NOMO-1 (cell line): ENCODE measurements at regions not wholly inside any gene's neighbourhood (a gene's known extent, or its start where the extent isn't known, plus 50 kb on each side); places are given as distances from the start of the nearest gene placed in this dataset.
"Not testable (repeated sequence)": the region's sequence is repeated elsewhere in the genome, so short reads cannot be mapped to it uniquely, and the experiment has no call there.

ENCODE experiments used
- DNase-seq, 2 experiments: peaks; one replicate each; lab custom pipeline; 2025; ENCODE audit not compliant: unreplicated experiment in 2 of 2; lab: John Stamatoyannopoulos, UW

DNA sequence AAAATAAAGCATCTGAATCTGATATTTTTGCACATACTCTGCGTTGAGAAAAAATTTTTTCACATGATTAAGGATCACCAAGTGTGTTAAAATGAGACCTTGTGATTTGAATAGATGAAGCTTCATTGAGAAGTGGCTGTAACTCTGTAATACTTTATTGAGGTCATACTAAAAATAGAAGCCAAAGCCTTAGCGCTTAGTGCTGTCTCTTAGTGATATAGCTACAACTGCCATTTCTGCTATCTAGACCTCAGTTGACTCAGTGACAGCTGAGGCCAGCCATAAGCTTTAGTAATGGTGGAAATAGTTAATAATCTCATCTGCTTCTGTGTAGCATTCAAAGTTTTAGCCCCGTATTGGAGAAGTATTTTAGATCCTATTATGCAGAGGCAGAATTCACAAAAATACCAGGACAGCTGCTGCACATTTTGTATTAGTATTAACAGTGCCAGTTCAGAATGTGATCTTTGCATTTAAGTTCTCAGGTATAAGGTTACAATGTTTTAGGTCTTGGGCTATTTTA, 107.4 kb upstream of the SGCD start:
- DNase-seq = no peak

DNA sequence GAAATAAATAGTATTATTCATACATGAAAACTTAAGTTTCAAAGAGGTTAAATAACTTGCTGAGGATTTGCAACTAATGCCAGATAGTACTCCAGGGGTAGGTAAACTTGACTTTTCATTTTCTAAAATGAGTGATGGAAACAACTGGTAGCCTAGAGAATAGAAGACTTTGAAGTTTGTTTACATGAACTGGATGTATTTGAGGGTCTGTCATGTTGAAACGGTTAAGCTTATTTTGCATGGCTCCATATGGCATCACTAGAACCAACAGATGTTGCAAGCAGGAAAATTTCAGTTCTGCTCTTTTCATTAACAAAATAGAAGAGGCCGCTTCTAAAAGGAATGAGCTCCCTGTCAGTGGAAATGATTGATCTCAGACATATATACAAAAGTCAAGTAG, 105.1 kb upstream of the SGCD start:
- no peak for DNase-seq

DNA sequence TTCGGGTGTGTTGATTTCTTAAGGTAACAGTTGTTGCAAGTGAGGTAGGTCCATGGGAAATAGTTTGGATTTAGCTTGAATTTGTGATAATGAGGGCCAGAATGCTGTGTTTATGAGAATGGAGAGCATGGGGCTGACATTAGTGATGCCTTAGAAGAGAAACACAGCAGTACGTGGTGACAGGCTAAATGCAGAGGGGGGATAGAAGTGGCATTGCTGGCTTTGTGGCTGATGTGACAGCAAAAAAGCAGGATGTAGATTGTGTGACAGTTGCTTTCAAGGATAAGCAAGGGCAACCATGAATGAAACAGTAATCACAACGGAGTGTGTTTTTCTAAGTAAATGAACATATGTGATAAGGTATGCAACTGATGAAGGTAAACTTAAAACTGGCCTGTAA, 103.4 kb upstream of the SGCD start:
- DNase-seq = no peak

DNA sequence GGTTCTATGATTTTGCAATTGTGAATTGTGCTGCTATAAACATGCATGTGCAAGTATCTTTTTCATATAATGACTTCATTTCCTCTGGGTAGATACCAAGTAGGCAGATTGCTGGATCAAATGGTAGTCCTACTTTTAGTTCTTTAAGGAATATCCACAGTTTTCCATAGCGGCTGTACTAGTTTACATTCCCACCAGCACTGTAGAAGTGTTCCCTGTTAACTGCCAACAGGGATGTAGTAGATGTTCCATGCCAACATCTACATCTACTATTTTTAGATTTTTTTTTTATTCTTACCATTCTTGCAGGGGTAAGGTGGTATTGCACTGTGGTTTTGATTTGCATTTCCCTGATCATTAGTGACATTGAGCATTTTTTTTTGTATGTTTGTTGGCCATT, 100.5 kb upstream of the SGCD start:
- not testable (repeated sequence) for DNase-seq

DNA sequence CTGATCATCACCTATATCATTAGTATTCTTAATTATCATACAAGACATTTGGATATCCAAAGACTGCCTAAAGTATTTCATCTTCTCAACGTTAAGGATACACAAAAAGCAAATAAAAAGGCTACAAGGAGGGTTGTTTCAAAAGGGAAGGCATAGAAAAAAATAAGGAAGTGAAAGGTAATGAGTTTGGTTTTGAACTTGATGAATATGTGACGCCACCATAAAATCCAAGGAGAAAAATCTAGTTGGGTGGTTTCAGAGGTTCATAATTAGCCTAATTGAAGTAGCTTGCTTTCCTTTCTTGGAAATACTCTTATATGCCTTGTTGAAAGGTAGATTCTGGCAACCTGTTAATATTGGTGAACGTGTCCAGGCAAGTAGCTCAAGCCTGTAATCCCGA, 96.1 kb upstream of the SGCD start:
- DNase-seq = peak in 1 of 2 experiments; percentile 9

DNA sequence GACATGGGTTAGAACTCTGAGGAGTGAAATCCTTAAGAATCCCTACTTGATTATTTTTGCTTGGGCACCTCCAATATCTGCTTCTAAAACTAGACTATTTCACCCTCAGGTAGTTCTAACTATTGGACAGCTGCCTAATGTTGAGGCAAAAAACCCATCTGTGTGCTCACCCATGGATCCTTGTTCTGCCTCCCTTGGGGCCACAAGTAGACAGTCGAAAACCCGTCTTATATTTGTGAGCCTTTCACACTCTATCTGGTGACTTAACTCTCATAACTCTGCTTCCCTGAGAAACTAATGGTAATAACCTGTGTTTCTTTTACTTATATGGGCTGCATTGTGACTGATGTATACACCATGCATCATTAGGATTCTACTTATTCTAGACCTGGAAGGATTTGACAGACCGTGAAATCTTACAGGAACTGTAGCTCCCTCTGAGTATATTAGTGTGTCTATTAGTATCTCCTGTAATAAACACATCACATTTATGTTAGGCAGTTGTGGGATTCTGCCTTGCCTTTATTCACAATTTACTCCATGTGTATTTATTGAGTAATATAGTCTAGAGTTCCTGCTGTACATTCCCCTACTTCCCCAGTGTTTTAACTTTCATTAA, 94.6 kb upstream of the SGCD start:
- no peak for DNase-seq

DNA sequence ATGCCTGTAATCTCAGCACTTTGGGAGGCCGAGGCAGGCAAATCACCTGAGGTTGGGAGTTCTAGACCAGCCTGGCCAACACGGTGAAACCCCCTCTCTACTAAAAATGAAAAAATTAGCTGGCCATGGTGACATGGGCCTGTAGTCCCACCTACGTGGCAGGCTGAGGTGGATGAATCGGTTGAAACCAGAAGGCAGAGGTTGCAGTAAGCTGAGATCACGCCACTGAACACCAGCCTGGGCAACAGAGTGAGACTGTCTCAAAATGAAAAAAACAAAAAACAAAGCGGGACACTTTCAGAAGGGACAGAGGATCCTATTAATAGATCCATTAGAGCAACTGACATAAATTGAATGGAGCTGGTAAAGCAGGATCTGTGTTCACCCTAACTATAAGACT, 89.6 kb upstream of the SGCD start:
- no peak for DNase-seq

DNA sequence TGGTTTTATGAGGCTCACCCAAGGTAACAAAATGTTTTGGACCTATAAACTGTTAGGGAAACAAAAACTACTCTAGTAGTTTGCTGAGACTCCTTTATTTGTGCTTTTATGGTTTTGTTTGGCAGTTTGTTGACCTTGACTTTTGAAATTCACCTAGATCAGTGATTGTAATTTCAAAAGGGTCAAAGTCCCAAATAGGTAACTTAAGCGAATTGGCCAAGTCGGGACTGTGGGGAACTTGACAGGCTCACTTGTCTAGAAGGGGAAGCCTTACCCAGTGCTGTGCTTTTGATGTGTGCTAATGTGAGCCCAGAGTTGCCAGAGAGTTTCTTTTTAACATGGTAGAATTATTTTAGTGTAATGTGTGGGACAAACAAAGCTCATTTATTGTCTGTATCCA, 87.2 kb upstream of the SGCD start:
- no peak for DNase-seq

DNA sequence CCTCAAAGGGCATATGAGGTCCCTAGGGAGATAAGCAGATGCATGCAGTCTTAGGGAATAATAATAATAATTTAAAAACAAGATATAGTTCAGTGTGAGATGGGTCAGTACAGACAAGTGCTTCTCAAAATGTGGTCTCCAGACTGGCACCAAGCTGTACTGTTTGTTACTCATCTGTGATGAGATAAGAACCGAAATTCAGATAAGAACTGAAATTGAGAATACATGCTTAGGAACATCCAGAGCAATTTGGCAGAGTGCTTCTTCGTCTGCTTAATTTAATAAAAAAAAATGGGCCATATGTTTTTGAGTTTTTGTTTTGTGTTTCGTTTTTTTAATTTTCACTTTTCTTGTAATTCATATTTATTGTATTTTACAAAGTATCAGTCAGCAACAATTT, 86.5 kb upstream of the SGCD start:
- no peak for DNase-seq

DNA sequence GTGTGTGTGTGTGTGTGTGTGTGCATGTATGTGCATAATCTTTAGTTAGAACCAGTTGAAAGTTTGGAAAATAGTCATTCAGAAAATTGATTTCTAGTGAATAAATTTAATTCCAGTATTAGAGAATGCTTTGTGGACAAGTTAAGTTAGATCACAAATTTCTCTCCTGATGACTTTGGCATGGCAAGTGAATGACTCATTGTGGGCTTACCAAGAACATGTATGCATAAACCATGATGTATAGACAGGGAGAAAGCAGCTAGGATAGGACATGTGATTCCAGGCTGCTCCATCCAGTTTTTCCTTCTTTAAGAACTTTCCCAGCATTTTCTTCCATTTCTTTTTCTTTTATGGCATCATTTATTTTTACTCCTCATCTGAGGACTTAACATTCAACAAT, 85.7 kb upstream of the SGCD start:
- no peak for DNase-seq

DNA sequence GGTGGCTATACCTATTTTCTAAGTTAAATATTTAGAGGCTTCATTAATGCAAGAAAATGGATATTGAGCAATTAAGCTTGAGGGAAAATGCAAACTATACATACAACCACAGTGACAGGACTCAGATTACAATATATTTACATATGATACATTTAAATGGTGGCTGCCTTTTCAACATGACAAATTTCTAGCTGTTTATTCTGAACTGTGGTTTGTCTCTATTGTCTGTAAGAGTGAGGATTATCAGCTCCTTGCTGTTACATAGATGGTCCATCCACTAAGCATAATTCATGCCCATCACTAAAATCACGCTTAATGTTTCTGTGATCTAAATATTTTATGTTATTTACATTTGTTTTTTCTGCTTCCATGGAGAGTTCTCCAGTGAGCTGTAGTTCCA, 81.1 kb upstream of the SGCD start:
- DNase-seq = no peak

DNA sequence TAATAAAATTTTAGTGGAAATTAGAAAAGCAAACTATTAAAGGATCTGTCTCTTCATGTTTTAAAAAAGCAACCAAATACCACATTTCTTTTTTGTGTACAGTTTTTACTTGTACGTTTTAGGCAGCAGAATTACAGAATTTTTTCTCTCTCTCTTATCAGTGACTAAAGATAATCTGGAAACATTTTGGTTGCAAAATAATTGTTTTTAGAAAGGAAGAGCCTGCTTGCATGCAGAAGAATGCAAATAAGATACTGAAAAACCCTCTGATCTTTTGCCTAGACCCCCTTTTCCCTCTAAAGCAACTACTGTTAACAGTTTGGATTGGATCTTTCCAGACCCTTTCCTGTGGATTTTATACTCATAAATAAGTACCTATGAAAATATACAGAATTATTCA, 75.9 kb upstream of the SGCD start:
- DNase-seq = no peak

DNA sequence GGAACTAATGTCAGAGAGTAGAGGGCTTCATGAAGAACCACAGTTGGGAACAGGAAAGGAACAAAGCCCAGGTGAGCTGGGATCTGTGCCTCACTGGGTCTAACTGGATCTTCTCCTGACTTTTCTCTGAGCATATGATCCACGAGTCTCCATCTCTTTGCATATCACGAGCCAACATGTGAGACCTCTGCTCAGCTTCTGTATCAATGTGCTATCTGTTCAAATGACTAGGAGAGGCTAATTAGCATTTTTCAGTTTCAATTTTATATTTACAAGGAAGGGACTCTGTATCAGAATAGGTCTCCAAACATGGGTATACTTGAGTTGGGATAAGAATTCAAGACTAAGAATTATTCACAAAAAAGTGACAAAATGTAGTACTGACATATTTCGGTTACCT, 73.8 kb upstream of the SGCD start:
- no peak for DNase-seq

DNA sequence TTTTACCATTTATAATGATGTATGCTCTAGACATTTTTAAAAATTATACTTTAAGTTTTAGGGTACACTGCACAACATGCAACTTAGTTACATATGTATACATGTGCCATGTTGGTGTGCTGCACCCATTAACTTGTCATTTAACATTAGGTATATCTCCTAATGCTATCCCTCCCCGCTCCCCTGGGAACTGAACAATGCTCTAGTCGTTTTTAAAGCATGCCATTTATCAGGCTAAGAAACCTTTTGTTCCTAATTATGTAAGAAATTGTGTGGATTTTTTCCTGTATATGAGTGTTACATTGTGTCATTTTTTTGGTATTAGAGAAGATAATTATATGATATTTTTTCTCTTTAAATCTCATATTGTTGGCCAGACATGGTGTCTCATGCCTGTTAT, 72.8 kb upstream of the SGCD start:
- DNase-seq = no peak

DNA sequence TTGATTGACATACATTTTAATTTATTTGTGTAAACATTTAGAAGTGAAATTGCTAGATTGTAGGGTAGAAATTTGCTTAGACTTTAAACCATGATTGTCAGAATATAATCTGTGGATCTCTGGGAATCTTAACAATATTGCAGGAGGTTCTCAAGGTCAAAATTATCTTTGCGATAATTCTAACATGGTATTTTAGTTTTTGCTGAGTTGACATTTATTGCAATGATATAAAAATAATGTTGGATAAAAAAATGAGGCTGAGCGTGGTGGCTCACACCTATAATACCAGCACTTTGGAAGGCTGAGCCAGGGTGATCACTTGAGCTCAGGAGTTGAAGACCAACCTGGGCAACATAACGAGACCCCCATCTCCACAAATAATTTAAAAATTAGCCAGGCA, 70.3 kb upstream of the SGCD start:
- DNase-seq = no peak

DNA sequence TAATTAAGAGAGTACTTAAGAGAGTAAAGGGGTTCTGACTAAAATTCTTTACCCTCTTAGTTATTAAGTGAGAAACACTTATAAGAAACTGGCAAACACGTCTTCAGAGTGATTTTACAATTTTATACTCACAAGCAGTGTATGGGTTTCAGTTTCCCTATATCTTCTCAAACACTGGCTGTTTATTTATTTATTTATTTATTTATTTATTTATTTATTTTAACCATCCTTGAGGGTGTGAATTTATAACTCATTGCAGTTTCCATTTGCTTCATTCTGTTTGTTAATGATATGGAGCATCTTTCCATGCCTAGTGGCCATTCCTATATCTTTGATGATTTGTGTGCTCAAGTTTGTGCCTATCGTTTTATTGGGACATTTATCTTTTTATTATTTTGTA, 68.0 kb upstream of the SGCD start:
- no peak for DNase-seq

DNA sequence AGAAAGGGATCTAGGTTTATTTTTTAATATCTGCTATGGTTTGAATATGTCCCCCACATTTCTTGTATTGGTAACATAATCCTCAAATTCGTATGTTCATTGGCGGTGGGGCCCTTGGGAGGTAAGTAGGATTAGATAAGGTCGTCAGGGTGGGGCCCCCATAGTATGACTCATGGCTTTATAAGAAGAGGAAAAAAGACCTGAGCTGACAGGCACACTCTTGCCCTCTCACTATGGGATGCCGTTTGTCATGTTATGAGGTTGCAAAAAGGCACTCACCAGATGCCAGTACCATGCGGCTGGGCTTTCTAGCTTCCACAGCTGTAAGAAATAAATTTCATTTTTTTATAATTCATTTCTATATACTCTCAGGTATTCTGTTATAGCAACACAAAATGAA, 67.3 kb upstream of the SGCD start:
- no peak for DNase-seq

DNA sequence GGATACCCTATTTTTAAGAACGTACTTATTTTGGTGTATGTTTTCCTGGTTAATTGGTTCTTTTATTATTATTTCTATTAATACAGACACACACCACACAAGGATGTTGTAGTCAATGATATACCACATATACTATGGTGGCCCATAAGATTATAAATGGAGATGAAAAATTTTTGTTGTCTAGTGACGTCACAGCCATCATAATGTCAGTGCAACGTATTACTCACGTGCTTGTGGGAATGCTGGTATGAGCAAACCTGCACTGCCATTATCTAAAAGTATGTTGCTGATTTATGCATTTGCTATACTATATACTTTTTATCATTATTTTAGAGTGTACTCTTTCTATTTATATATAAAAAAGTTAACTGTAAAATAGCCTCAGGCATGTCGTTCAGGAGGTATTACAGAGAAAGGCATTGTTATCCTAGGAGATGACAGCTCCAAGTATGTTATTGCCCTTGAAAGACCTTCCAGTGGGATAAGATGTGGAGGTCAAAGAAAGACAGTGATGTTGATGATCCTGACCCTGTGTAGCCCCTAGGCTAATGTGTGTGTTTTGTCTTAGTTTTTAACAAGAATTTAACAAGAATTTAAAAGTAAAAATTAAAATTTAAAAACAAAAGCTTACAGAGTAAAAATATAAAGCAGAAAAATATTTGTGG, 65.6 kb upstream of the SGCD start:
- DNase-seq = no peak

DNA sequence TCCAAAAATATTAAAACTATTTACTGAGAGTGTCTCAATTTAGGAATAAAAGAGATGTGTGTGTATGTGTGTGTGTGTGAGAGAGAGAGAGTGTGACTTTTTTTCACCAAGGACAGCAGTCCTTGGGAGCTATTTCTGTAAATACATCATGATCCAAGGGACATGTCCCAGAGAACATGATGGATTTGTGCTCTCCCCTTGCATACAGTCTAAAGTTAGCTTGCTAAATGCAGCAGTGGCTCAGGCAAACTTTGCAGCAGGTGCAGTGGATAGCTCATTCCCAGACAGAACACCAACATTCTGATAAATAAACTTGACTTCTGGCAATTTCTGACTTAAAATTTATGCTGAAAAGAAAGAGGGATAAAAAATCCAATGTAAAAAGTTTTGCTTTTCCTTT, 55.4 kb upstream of the SGCD start:
- no peak for DNase-seq

DNA sequence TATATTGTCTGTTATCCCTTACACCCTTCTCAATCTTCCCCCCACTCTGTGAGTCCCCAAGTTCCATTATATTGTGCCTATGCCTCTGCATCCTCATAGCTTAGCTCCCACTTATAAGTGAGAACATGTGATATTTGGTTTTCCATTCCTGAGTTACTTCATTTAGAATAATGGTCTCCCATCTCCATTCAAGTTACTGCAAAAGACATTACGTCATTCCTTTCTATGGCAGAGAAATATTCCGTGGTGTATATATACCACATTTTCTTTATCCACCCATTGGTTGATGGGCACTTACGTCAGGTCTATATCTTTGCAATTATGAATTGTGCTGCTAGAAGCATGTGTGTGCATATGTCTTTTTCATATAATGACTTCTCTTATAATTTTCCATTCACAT, 54.8 kb upstream of the SGCD start:
- DNase-seq = no peak

DNA sequence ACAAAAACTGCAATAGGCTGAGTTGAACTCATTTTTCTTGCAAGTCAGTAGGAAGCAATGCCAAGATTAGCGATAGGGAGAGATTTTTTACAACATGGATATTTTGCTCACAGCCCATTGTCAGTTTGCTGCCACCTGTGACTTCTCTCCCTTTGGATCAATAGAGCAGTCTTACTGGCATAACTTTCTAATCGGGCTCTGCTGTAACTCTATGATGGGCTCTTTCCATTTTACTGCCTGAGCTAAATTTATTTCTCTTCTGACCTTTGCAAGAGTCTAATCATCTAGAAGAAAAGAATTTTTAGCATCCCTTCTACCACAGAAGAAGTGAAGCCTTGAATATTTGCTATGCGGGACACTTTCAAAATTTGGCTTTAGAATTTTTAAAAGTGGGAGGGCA, 53.6 kb upstream of the SGCD start:
- no peak for DNase-seq

DNA sequence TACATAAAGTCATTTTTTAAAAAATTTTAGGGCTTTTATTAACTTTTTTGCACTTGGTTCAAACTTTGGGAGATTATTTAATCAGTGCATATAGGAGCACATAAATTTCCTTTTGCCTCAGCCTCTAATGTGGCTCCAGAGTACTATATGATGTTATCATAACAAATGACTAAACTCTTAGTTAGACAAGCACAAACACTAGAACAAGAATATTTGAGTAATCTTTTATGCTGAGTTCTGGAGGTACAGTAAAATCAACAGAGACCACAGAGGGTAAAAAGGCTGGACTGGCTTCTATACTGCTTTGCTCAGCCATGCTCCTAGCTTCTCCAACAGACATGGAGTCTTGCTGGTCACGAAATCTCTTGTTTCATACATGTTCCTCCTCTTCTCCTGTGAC, 52.5 kb upstream of the SGCD start:
- no peak for DNase-seq
